T-helper 2 cell treated with Interferon-gamma antibody and Interleukin-4, amounts not matched to agents 100 ng/mL and 5 ng/mL, for 36 hours (primary cell): ENCODE measurements at regions not wholly inside any gene's neighbourhood (a gene's known extent, or its start where the extent isn't known, plus 50 kb on each side); places are given as distances from the start of the nearest gene placed in this dataset.
"Not testable (repeated sequence)": the region's sequence is repeated elsewhere in the genome, so short reads cannot be mapped to it uniquely, and the experiment has no call there.

Experiments used
- intact Hi-C: fragments of 100-400 bp; cut with micrococcal nuclease; formaldehyde crosslinking; loops from one replicate; pipeline ENCODE4 v1.15.1; 2023

- intact Hi-C loops: no loop called here
These were observed 325.3 kb downstream of the SOX9 start for GRCh38 chr17:72446118-72446517.

- intact Hi-C loops: no loop called here
These were observed 325.9 kb downstream of the SOX9 start for GRCh38 chr17:72446525-72447250.

- intact Hi-C loops: no loop called here
These were observed 326.4 kb downstream of the SOX9 start for GRCh38 chr17:72447251-72447640.

- intact Hi-C loops: no loop called here
These were observed 327.2 kb downstream of the SOX9 start for GRCh38 chr17:72448019-72448418.

GRCh38 chr17:72452286-72453173 lies 331.7 kb downstream of the SOX9 start:
- intact Hi-C loops: no loop called here

GRCh38 chr17:72454342-72454741 lies 333.5 kb downstream of the SOX9 start:
- intact Hi-C loops: no loop called here

- intact Hi-C loops: no loop called here
These were observed 334.7 kb downstream of the SOX9 start for GRCh38 chr17:72455562-72455961.

- intact Hi-C loops: no loop called here
These were observed 335.3 kb downstream of the SOX9 start for GRCh38 chr17:72456075-72456474.

GRCh38 chr17:72457712-72458111 lies 336.9 kb downstream of the SOX9 start:
- intact Hi-C loops: no loop called here

GRCh38 chr17:72458301-72458700 lies 337.5 kb downstream of the SOX9 start:
- intact Hi-C loops: no loop called here

- intact Hi-C loops: no loop called here
These were observed 339.9 kb downstream of the SOX9 start for GRCh38 chr17:72460711-72461110.

- intact Hi-C loops: no loop called here
These were observed 340.9 kb downstream of the SOX9 start for GRCh38 chr17:72461757-72462156.

- intact Hi-C loops: no loop called here
These were observed 341.6 kb downstream of the SOX9 start for GRCh38 chr17:72462407-72462806.

GRCh38 chr17:72462814-72463213 lies 342.0 kb downstream of the SOX9 start:
- intact Hi-C loops: no loop called here

- intact Hi-C loops: no loop called here
These were observed 342.7 kb downstream of the SOX9 start for GRCh38 chr17:72463287-72464102.

GRCh38 chr17:72464221-72464620 lies 343.4 kb downstream of the SOX9 start:
- intact Hi-C loops: not testable (repeated sequence)

- intact Hi-C loops: no loop called here
These were observed 344.6 kb downstream of the SOX9 start for GRCh38 chr17:72465191-72466024.

GRCh38 chr17:72466199-72466598 lies 345.4 kb downstream of the SOX9 start:
- intact Hi-C loops: no loop called here

- intact Hi-C loops: no loop called here
These were observed 345.8 kb downstream of the SOX9 start for GRCh38 chr17:72466606-72467005.

- intact Hi-C loops: no loop called here
These were observed 347.2 kb downstream of the SOX9 start for GRCh38 chr17:72467841-72468653.
